ENCODE measurements at regions not wholly inside any gene's neighbourhood (a gene's known extent, or its start where the extent isn't known, plus 50 kb on each side); places are given as distances from the start of the nearest gene placed in this dataset.

DNA sequence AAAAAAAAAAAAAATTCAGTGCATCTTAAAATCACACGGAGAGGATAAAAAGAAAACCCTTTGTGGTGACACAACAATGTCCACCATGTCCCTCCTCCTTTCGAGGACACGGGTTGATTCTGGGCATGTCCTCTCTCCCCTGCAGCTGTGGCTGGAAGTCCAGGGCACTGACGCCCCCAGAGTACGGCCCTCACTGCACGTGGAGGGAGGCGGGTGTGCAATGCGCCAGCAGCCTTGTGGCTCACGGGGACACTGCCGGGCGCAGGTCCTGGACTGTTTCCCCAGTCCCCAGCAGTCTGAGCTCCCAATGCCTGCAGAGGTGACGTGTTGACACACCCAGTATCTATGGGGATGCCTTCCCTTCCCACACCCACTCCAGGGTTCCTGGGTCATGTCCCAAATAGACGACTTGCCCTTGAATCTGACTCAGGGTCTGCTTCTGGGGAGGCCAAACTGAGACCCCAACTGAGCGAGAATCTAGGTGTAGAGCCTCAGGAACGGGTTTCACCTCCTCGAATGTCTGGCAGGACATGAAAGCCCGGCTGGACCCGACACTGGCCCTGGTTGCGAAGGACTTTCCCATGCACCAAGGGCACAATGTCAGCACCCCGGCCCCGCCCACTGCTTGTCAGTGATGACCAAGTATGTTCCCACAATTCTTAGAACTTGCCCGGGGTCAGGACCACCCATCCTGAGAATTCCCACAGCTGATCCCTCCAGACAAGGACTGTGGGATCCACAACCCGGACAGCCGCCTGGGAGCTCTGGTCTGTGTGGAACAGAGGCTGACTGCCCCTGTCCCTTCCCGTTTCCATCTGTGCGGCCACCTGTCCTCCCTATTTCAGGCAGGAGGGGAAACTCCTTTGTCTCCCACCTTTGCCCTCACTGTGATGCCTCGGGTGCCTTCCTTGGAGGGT lies 425.1 kb upstream of the SULF2 start:
- Mint-ChIP-seq H3K27me3 (no peaks in the 10 kb centered on the region), H3K36me3 (no peaks in the 10 kb centered on the region), H3K4me3 (no peak overlapping the region), H3K27ac (no peak overlapping the region), H3K4me1 (no peaks in the 10 kb centered on the region), H3K9me3 (no peaks in the 10 kb centered on the region)

DNA sequence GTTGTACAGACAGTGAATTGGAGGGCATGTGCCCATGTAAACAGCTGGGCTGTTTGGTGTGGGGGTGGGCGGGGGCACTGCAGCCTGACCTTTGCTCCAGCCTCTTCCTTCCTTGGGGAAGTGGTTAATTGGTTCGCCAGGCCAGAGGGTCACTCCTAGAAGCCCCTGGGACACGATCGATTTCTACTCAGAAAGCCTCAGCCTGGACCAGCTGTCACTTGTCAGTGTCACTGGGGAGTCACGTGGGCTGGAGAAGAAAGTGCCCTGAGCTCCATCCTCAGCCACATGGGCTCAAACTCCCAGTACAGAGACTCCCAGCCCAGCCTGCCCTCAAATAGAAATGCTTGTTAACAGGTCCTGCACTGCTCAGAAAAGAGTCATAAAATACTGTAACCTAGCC lies 423.8 kb upstream of the SULF2 start:
- no peaks in the 10 kb centered on the region for H3K9me3 Mint-ChIP-seq
- H3K36me3 Mint-ChIP-seq, result no peaks in the 10 kb centered on the region
- no peak overlapping the region for H3K4me3 Mint-ChIP-seq
- no peaks in the 10 kb centered on the region for H3K4me1 Mint-ChIP-seq
- no peaks in the 10 kb centered on the region for H3K27me3 Mint-ChIP-seq
- H3K27ac Mint-ChIP-seq, result no peak overlapping the region

DNA sequence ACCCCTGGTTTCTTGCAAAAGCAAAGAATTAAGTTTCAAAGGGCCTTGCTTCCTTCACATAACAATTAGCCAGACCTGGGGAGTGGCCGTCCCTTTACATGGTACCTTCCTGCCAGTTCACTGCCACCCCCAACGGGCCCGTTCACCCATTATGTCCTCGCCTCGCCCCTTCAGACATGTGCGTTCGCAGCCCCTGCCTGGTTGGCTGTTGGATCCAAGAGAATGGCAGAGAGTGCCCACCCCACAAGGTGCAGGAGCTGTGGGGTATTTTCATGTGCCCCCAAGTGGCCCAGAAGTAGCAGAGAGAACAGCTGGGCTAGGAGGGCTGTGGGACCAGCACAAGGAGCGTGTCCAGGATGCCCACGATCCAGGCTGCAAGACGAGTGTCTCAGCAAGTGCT lies 422.9 kb upstream of the SULF2 start:
- no peak overlapping the region for H3K27ac Mint-ChIP-seq
- no peak overlapping the region for H3K4me3 Mint-ChIP-seq
- no peaks in the 10 kb centered on the region for H3K27me3 Mint-ChIP-seq
- no peaks in the 10 kb centered on the region for H3K9me3 Mint-ChIP-seq
- H3K4me1 Mint-ChIP-seq, result no peaks in the 10 kb centered on the region
- H3K36me3 Mint-ChIP-seq, result no peaks in the 10 kb centered on the region

DNA sequence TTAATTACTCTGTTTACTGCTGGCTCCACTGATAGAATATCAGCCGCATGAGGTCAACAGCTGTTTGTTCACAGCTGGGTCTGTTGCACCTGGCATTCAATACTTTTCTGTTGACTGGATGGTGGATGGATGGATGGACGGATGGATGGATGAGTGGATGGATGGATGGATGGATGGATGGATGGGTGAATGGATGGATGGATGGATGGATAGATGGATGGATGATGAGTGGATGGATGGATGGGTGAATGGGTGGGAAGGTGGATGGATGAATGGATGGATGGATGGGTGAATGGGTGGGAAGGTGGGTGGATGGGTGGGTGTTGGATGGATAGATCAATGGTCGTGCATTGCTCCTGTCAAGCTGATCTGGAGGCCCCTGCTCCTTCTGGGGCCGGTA lies 422.2 kb upstream of the SULF2 start:
- H3K4me3 Mint-ChIP-seq, result no peak overlapping the region
- no peak overlapping the region for H3K27ac Mint-ChIP-seq
- no peaks in the 10 kb centered on the region for H3K4me1 Mint-ChIP-seq
- no peaks in the 10 kb centered on the region for H3K9me3 Mint-ChIP-seq
- H3K27me3 Mint-ChIP-seq, result no peaks in the 10 kb centered on the region
- H3K36me3 Mint-ChIP-seq, result no peaks in the 10 kb centered on the region

DNA sequence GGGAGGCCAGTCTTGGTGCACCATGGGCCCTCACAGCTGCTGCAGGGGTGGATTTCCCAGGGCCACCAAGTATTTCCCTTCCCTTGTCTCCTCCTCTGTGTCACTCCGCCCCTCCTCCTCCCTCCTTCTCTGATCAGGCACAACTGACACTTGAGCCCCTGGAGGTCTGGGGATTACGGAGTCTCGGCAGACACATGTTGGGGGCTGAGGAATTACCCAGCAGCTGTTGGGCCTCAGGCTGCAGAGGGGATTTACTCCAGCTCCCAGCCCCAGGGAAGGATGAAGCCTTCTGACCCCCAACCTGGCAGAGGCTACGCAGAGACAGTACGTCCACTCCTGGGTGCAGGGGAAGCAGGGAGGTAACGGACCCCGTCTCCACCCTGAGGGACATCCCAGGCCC lies 420.5 kb upstream of the SULF2 start:
- Mint-ChIP-seq H3K9me3 (no peaks in the 10 kb centered on the region), H3K4me1 (no peaks in the 10 kb centered on the region), H3K36me3 (no peaks in the 10 kb centered on the region), H3K27ac (no peak overlapping the region), H3K27me3 (no peaks in the 10 kb centered on the region), H3K4me3 (no peak overlapping the region)

DNA sequence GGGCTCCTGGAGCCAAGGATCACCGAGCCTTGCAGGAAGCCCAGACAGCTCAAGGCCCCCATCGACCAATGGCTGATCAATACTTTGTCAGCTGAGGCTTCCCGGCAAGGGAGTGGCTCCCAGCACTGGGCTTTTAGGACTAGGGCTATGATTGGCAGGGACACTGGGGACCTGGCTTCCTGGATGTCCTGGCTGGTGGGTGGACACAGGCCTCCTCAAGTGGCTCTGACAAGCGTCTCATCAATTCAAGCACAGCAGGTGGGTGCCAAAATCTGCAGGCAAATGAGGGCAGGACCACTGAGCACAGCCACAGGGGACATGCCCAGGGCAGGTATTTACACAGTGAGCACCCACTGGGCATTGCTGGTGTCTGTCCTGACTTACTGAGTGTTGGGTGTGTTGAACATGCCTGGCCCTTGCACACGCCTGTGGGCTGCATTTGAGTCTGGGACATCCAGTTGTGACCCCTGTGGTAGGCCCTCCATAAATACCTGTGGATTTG lies 420.1 kb upstream of the SULF2 start:
- Mint-ChIP-seq H3K27me3 (no peaks in the 10 kb centered on the region), H3K4me3 (no peak overlapping the region), H3K9me3 (no peaks in the 10 kb centered on the region), H3K4me1 (no peaks in the 10 kb centered on the region), H3K36me3 (no peaks in the 10 kb centered on the region), H3K27ac (no peak overlapping the region)

DNA sequence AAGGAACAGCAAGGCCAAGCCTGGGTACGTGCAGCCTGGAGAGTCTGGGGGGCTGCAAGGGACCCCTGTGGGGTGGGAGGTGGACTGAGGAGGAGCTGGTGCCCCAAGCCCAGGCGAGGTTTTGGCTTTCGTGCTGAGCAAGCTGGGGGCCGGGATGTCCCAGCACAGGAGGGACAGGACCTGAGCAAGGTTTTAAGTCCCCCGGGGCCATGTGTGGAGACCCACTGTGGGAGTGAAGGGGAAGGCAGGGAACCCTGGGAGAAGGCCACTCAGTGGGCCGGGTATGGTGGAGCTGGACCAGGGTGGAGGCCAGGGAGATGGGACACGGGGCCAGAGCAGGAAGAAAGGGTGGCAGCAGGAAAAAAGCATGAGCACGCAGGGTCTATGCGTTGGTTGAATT lies 419.2 kb upstream of the SULF2 start:
- Mint-ChIP-seq H3K4me3 (no peak overlapping the region), H3K36me3 (no peaks in the 10 kb centered on the region), H3K27ac (no peak overlapping the region), H3K9me3 (no peaks in the 10 kb centered on the region), H3K27me3 (no peaks in the 10 kb centered on the region), H3K4me1 (no peaks in the 10 kb centered on the region)

DNA sequence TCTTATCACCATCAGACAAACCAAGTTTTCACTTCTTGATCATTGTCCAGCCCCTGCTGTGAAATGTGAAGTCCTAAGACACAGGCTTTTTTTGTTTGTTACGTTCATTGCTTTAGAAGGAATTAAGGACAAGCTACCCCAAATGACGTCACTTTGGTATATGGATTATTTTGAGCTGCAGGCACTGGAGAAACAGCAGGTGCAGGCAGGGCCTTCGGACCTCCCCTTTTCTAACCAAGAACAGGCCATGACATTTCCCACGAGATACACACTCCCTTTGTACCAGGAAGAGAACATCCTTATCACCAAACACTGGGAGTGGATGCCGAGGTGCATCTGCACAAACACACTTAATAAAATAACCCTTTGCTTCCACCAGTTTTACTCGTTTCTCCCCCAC lies 418.0 kb upstream of the SULF2 start:
- no peak overlapping the region for H3K4me3 Mint-ChIP-seq
- H3K27me3 Mint-ChIP-seq, result no peaks in the 10 kb centered on the region
- no peaks in the 10 kb centered on the region for H3K9me3 Mint-ChIP-seq
- H3K4me1 Mint-ChIP-seq, result no peaks in the 10 kb centered on the region
- H3K36me3 Mint-ChIP-seq, result no peaks in the 10 kb centered on the region
- no peak overlapping the region for H3K27ac Mint-ChIP-seq

DNA sequence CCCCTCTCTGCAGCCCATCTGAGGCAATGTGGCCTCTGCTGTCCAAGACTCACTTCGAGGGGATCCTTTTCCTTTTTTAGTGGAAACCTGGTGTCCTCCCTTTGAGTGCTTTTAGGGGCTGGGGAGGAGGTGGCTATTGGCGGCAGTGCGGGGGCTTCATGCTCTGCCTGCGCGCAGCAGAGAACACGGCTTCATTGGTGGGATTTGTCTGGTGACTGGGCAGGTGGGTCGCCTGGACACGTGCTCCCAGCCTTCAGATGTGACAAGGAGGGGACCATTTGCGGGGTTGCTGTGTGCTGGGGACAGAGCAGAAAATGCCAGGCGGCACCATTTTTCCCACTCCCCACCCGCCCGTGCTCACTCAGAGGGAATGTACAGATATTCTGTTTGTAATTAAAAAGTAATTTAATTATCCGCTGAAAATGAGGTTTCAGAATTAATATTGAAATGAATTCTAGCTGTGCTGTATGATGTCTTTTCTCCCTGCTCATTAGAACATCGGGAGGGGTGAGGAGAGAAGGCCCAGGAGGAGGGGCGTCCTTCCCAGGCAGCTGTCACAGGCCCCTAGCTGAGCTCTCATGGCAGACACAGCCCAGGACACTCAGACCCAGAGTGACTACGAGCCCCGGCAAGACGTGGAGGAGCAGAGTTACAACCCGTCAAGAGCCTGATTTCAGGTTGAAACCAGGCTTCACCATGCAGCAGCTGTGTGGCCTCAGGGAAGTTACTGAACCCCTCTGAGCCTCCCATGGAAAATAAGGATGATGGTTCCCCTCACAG lies 417.2 kb upstream of the SULF2 start:
- H3K27ac Mint-ChIP-seq, result no peak overlapping the region
- no peaks in the 10 kb centered on the region for H3K36me3 Mint-ChIP-seq
- H3K9me3 Mint-ChIP-seq, result no peaks in the 10 kb centered on the region
- H3K4me1 Mint-ChIP-seq, result no peaks in the 10 kb centered on the region
- H3K4me3 Mint-ChIP-seq, result no peak overlapping the region
- H3K27me3 Mint-ChIP-seq, result peaks cover under 1% of the 10 kb centered on the region

DNA sequence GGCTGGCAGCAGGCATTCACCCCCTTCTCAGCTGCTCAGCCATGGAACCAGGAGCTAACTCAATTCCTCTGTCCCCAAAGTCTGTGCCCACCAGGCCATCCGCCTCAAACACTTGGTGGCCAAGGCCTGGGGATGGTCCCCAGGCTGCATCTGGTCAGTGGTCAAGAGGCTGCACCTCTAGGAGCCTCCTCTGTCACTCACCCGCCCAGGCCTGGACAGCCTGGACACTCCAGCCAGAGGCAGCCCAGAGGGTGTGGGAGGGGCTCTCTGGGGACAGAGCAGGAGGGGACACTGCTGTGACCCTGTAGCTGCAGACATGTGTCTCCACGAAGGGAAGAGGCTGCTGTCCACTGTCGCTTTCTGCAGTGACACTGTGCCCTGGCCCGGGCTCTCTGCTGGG lies 416.6 kb upstream of the SULF2 start:
- H3K4me3 Mint-ChIP-seq, result no peak overlapping the region
- no peaks in the 10 kb centered on the region for H3K9me3 Mint-ChIP-seq
- H3K27me3 Mint-ChIP-seq, result peaks cover 3% of the 10 kb centered on the region
- no peak overlapping the region for H3K27ac Mint-ChIP-seq
- no peaks in the 10 kb centered on the region for H3K4me1 Mint-ChIP-seq
- H3K36me3 Mint-ChIP-seq, result no peaks in the 10 kb centered on the region

DNA sequence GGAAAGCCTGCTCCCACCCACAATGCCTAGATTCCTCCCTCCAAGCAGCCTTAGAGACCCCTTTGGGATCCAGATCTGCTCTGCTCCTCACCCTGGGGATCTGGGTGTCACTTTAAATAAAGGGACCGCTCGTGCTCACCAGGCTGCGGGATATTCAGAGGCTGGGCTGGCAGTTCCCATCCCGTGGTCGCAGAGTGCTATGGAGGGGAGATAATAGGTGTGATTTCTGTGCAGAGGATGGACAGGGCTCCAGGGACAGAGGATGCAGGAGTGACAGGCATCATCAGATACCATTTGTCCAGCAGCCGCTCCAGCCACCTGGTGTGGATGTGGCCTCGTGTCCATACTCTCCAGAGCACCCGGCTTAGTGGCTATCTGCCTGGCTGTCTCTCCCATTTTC lies 415.9 kb upstream of the SULF2 start:
- H3K9me3 Mint-ChIP-seq, result no peaks in the 10 kb centered on the region
- no peaks in the 10 kb centered on the region for H3K36me3 Mint-ChIP-seq
- no peaks in the 10 kb centered on the region for H3K4me1 Mint-ChIP-seq
- peaks cover 3% of the 10 kb centered on the region for H3K27me3 Mint-ChIP-seq
- H3K27ac Mint-ChIP-seq, result no peak overlapping the region
- no peak overlapping the region for H3K4me3 Mint-ChIP-seq

DNA sequence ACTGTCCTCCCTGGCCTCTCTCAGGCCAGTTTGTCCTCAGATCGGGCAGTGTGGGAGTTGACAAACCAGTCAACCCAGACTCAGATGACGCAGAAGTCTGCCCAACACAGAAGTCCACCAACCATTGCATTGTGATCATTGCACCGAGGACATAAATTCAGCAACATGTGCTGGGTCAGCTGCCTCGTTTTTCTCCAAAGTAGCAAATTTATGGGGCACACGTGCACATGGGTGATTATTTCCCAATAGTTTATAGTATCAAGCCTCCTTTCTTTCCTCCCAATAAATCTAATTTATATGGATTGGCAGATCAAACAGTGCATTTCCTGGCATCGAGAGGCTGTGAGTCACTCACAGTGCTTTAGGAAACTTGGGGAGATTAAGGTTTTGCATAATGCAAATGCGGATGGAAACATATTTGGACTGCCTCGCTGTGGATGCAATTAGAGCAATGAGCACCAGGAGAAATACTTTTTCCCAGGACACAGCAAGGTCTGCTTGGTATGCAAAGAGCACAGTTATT lies 413.7 kb upstream of the SULF2 start:
- Mint-ChIP-seq H3K27ac (no peak overlapping the region), H3K36me3 (no peaks in the 10 kb centered on the region), H3K4me3 (no peak overlapping the region), H3K27me3 (peaks cover 3% of the 10 kb centered on the region), H3K4me1 (no peaks in the 10 kb centered on the region), H3K9me3 (no peaks in the 10 kb centered on the region)

DNA sequence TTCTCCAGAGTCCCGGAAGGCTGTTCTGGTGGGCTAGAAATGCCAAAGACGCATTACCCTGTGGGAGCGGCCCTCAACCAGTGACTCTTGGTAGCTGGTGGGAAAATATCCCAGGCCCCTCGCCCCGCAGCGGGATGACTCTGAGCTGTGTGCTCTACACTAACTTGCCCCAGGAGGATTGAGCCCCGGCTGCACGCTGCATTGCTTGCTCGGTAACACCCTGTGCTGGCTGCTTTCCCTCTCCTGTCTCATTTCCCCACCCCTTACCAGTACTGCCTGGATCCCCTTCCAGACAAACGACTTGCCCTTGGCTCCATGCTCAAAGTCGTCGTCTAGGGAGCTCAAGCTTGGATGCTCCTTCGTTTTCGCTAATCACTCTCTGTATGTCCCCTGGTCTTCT lies 411.8 kb upstream of the SULF2 start:
- no peaks in the 10 kb centered on the region for H3K4me1 Mint-ChIP-seq
- H3K27me3 Mint-ChIP-seq, result peaks cover 3% of the 10 kb centered on the region
- H3K27ac Mint-ChIP-seq, result no peak overlapping the region
- H3K9me3 Mint-ChIP-seq, result no peaks in the 10 kb centered on the region
- H3K36me3 Mint-ChIP-seq, result no peaks in the 10 kb centered on the region
- H3K4me3 Mint-ChIP-seq, result no peak overlapping the region

DNA sequence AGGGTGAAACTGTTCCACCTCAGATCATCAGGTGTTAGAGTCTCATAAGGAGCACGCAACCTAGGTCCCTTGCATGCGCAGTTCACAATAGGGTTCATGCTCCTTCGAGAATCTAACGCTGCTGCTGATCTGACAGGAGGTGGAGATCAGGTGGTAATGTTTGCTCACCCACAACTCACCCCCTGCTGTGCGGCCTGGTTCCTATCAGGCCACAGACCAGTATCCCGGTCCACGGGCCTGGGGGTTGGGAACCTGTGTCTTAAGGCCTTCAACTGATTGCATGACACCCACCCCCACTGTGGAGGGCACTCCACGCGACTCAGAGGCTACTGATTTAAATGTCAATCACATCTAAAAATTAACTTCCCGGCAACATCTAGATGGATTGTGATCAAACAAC lies 411.2 kb upstream of the SULF2 start:
- Mint-ChIP-seq H3K36me3 (no peaks in the 10 kb centered on the region), H3K27me3 (peaks cover 3% of the 10 kb centered on the region), H3K4me1 (no peaks in the 10 kb centered on the region), H3K9me3 (no peaks in the 10 kb centered on the region), H3K27ac (no peak overlapping the region), H3K4me3 (no peak overlapping the region)

DNA sequence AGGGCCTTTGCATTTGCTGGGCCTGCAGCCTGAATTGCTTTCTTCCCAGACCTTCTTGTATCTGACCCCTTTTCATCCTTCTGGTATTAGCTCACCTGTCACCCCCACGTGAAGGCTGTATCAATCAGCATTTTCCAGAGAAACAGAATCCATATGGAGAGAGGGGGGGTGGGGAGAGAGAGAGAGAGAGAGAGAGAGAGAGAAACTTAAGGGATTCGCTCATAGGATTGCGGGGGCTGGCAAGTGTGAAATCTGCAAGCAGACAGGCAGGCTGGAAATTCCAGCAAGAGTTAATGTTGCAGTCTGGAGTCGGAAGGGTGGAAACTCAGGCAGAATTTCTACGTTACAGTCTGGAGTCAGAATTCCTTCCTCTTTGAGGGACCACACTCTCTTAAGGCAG lies 410.7 kb upstream of the SULF2 start:
- H3K27me3 Mint-ChIP-seq, result peaks cover 3% of the 10 kb centered on the region
- H3K9me3 Mint-ChIP-seq, result no peaks in the 10 kb centered on the region
- H3K4me1 Mint-ChIP-seq, result no peaks in the 10 kb centered on the region
- H3K36me3 Mint-ChIP-seq, result no peaks in the 10 kb centered on the region
- no peak overlapping the region for H3K4me3 Mint-ChIP-seq
- H3K27ac Mint-ChIP-seq, result no peak overlapping the region

All from activated naive CD4-positive, alpha-beta T cell treated with anti-CD3 and anti-CD28 coated beads, Interleukin-2, amount 50 U/mL, for 24 hours (primary cell).